Mesenchymal stem cell (in vitro differentiated cells and primary cell): ENCODE measurements at regions not wholly inside any gene's neighbourhood (a gene's known extent, or its start where the extent isn't known, plus 50 kb on each side); places are given as distances from the start of the nearest gene placed in this dataset.
"Not testable (repeated sequence)": the region's sequence is repeated elsewhere in the genome, so short reads cannot be mapped to it uniquely, and the experiment has no call there.

Source experiments
- DNase-seq: peaks from one replicate; pipeline ENCODE4 v3.0.0-alpha.2; 2013
- H2AFZ ChIP-seq: one replicate; pipeline ENCODE4 v1.6.1; 2013; ENCODE audit warnings: low read depth, mild to moderate bottlenecking, control low read depth, inconsistent platforms, low read length, moderate library complexity
- H2AK5ac ChIP-seq: 2 replicates; pipeline ENCODE4 v1.6.1; 2013; ENCODE audit warnings: low read length, moderate library complexity, mild to moderate bottlenecking, inconsistent platforms; ENCODE audit not compliant: severe bottlenecking
- H2BK120ac ChIP-seq: one replicate; pipeline ENCODE4 v1.6.1; 2013; ENCODE audit warnings: low read depth, mild to moderate bottlenecking, inconsistent platforms, low read length, moderate library complexity
- H2BK12ac ChIP-seq, 2 experiments: one replicate each; pipeline ENCODE4 v1.6.1; 2013; ENCODE audit warnings: inconsistent platforms in 2 of 2, low read length in 2 of 2, mild to moderate bottlenecking in 2 of 2, moderate library complexity in 2 of 2, control low read depth in 1 of 2
- H2BK15ac ChIP-seq: one replicate; pipeline ENCODE4 v1.6.1; 2013; ENCODE audit warnings: mild to moderate bottlenecking, low read depth, inconsistent platforms; ENCODE audit not compliant: poor library complexity, severe bottlenecking
- H2BK5ac ChIP-seq: 2 replicates; pipeline ENCODE4 v1.6.1; 2013; ENCODE audit warnings: low read depth, mild to moderate bottlenecking, low read length, control low read depth, inconsistent platforms; ENCODE audit not compliant: poor library complexity, severe bottlenecking
- H3K14ac ChIP-seq, 2 experiments: one replicate each; pipeline ENCODE4 v1.6.1; 2013; ENCODE audit warnings: inconsistent platforms in 2 of 2, low read length in 2 of 2, control low read depth in 1 of 2, mild to moderate bottlenecking in 1 of 2, moderate library complexity in 1 of 2
- H3K18ac ChIP-seq, 2 experiments: one replicate each; pipeline ENCODE4 v1.6.1; 2013; ENCODE audit warnings: inconsistent platforms in 2 of 2, low read length in 2 of 2, control low read depth in 1 of 2, low read depth in 1 of 2, mild to moderate bottlenecking in 1 of 2
- H3K23ac ChIP-seq, 2 experiments: one replicate each; pipeline ENCODE4 v1.6.1; 2013; ENCODE audit warnings: inconsistent platforms in 2 of 2, low read length in 2 of 2, mild to moderate bottlenecking in 2 of 2, moderate library complexity in 2 of 2, control low read depth in 1 of 2
- H3K27ac ChIP-seq: 2 replicates; pipeline ENCODE4 v1.5.1; 2013; ENCODE audit warnings: mild to moderate bottlenecking, moderate library complexity, low read length, control low read depth, inconsistent platforms; ENCODE audit not compliant: poor library complexity, severe bottlenecking
- H3K27me3 ChIP-seq, 2 experiments: 2 replicates each; pipeline versions ENCODE4 v1.6.1 to v1.7.0; 2013; ENCODE audit warnings: low read length in 2 of 2, mild to moderate bottlenecking in 2 of 2, moderate library complexity in 2 of 2, control low read depth in 1 of 2, inconsistent platforms in 1 of 2; ENCODE audit not compliant: control insufficient read depth in 1 of 2, insufficient read depth in 1 of 2
- H3K36me3 ChIP-seq, 2 experiments: 2 replicates each; pipeline versions ENCODE4 v1.6.1 to v1.7.0; 2013; ENCODE audit warnings: low read length in 2 of 2, control low read depth in 1 of 2, inconsistent platforms in 1 of 2, low read depth in 1 of 2, mild to moderate bottlenecking in 1 of 2; ENCODE audit not compliant: insufficient read depth in 2 of 2, control insufficient read depth in 1 of 2
- H3K4ac ChIP-seq, 2 experiments: one replicate each; pipeline ENCODE4 v1.6.1; 2013; ENCODE audit warnings: inconsistent platforms in 2 of 2, low read length in 2 of 2, mild to moderate bottlenecking in 2 of 2, moderate library complexity in 2 of 2, control low read depth in 1 of 2, low read depth in 1 of 2
- H3K4me1 ChIP-seq: 2 replicates; pipeline ENCODE4 v1.6.1; 2013; ENCODE audit warnings: low read depth, low read length, control low read depth; ENCODE audit not compliant: control insufficient read depth, insufficient read depth
- H3K4me2 ChIP-seq: 2 replicates; pipeline ENCODE4 v1.6.1; 2013; ENCODE audit warnings: low read length, mild to moderate bottlenecking, inconsistent platforms; ENCODE audit not compliant: poor library complexity, severe bottlenecking
- H3K4me3 ChIP-seq, 2 experiments: 2 replicates each; pipeline versions ENCODE4 v1.5.1 to v1.7.0; 2013; ENCODE audit warnings: low read length in 2 of 2, mild to moderate bottlenecking in 2 of 2, control low read depth in 1 of 2, low read depth in 1 of 2; ENCODE audit not compliant: insufficient read depth in 1 of 2
- H3K79me1 ChIP-seq: replicated peaks from 2 replicates; pipeline ENCODE4 v1.6.1; 2013; ENCODE audit warnings: mild to moderate bottlenecking, control low read depth, low read length, inconsistent platforms; ENCODE audit not compliant: poor library complexity, severe bottlenecking
- H3K9ac ChIP-seq: 2 replicates; pipeline ENCODE4 v1.7.0; 2013; ENCODE audit warnings: mild to moderate bottlenecking, low read length, moderate library complexity
- H3K9me3 ChIP-seq: 2 replicates; pipeline ENCODE4 v1.7.0; 2013; ENCODE audit warnings: mild to moderate bottlenecking, low read length; ENCODE audit not compliant: control insufficient read depth
- H4K8ac ChIP-seq: one replicate; pipeline ENCODE4 v1.6.1; 2013; ENCODE audit warnings: inconsistent platforms, mild to moderate bottlenecking, low read length, moderate library complexity
- H4K91ac ChIP-seq: one replicate; pipeline ENCODE4 v1.6.1; 2013; ENCODE audit warnings: mild to moderate bottlenecking, low read length, inconsistent platforms
- WGBS: methylation state at CpG from one replicate; pipeline ENCODE4 v1.1.7; 2013; ENCODE audit warnings: mixed read lengths; 5-methylcytosine and 5-hydroxymethylcytosine counted together

GRCh38 chrX:63581906-63582305 is 203.1 kb downstream of the ARHGEF9 start:
- Histone ChIP-seq H3K9me3 (no peaks in the 10 kb centered on the region), H2BK5ac (no peak overlapping the region), H3K4me2 (no peak overlapping the region), H2AK5ac (no peak overlapping the region), H3K4me3 (no peak overlapping the region), H2BK120ac (no peak overlapping the region), H4K8ac (no peak overlapping the region), H3K18ac (no peak overlapping the region), H2AFZ (no peak overlapping the region), H2BK12ac (no peak overlapping the region), H3K36me3 (no peaks in the 10 kb centered on the region), H3K27me3 (no peaks in the 10 kb centered on the region), H3K14ac (no peak overlapping the region), H3K4ac (no peak overlapping the region), H2BK15ac (no peak overlapping the region), H3K27ac (no peak overlapping the region), H4K91ac (no peak overlapping the region), H3K23ac (no peak overlapping the region), H3K4me1 (no peaks in the 10 kb centered on the region), H3K9ac (no peak overlapping the region), H3K79me1 (no peaks in the 10 kb centered on the region)
- 80% methylated on average over 1 of the region's 1 CpG for WGBS
- DNase-seq = no peak

DNA sequence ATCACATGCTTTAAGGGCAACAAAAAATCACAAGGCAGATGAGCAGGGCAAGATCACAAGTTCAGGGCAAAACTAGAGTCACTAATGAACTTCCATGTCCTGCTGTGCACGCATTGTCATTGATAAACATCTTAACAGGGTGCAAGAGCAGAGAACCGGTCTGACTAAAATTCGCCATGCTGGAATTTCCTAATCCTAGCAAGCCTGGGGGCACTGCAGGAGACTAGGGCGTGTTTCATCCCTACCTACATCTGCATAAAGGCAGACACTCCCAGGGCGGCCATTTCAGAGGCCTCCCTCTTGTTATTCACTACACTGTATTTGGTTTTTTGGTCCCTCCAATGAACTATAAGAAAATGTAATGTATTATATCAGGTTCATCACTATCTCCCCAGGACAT is 203.6 kb downstream of the ARHGEF9 start:
- H3K18ac ChIP-seq = no peak overlapping the region
- H4K91ac ChIP-seq = no peak overlapping the region
- no peak for DNase-seq
- H3K79me1 ChIP-seq = no peaks in the 10 kb centered on the region
- H3K4me1 ChIP-seq = no peaks in the 10 kb centered on the region
- no peaks in the 10 kb centered on the region for H3K9me3 ChIP-seq
- H3K4me2 ChIP-seq = no peak overlapping the region
- H4K8ac ChIP-seq = no peak overlapping the region
- H3K4me3 ChIP-seq = no peak overlapping the region
- H2AK5ac ChIP-seq = no peak overlapping the region
- no peak overlapping the region for H3K4ac ChIP-seq
- H3K27ac ChIP-seq = no peak overlapping the region
- WGBS = 57% methylated on average over 5 of the region's 5 CpGs
- H2BK15ac ChIP-seq = no peak overlapping the region
- no peak overlapping the region for H3K9ac ChIP-seq
- no peaks in the 10 kb centered on the region for H3K27me3 ChIP-seq
- H3K23ac ChIP-seq = no peak overlapping the region
- no peak overlapping the region for H2BK5ac ChIP-seq
- H2AFZ ChIP-seq = no peak overlapping the region
- H3K14ac ChIP-seq = no peak overlapping the region
- H2BK120ac ChIP-seq = no peak overlapping the region
- H3K36me3 ChIP-seq = no peaks in the 10 kb centered on the region
- H2BK12ac ChIP-seq = no peak overlapping the region

- WGBS = 85% methylated on average over 1 of the region's 1 CpG
- no peak overlapping the region for H2BK5ac ChIP-seq
- no peak overlapping the region for H3K23ac ChIP-seq
- no peak overlapping the region for H2BK12ac ChIP-seq
- H3K18ac ChIP-seq = no peak overlapping the region
- no peaks in the 10 kb centered on the region for H3K27me3 ChIP-seq
- no peak overlapping the region for H3K9ac ChIP-seq
- H4K8ac ChIP-seq = no peak overlapping the region
- no peak overlapping the region for H2BK15ac ChIP-seq
- H3K4ac ChIP-seq = no peak overlapping the region
- no peak overlapping the region for H2AK5ac ChIP-seq
- no peaks in the 10 kb centered on the region for H3K79me1 ChIP-seq
- peaks cover 4% of the 10 kb centered on the region for H3K9me3 ChIP-seq
- H3K4me3 ChIP-seq = no peak overlapping the region
- H2AFZ ChIP-seq = no peak overlapping the region
- no peak overlapping the region for H4K91ac ChIP-seq
- H3K36me3 ChIP-seq = no peaks in the 10 kb centered on the region
- no peaks in the 10 kb centered on the region for H3K4me1 ChIP-seq
- DNase-seq = no peak
- H2BK120ac ChIP-seq = no peak overlapping the region
- H3K27ac ChIP-seq = no peak overlapping the region
- no peak overlapping the region for H3K4me2 ChIP-seq
- H3K14ac ChIP-seq = no peak overlapping the region
These were observed 208.5 kb downstream of the ARHGEF9 start for GRCh38 chrX:63576533-63576932.

GRCh38 chrX:63575700-63576099 is 209.3 kb downstream of the ARHGEF9 start:
- not testable (repeated sequence) for H4K8ac ChIP-seq

More at GRCh38 chrX:63575700-63576099, 209.3 kb downstream of the ARHGEF9 start:
- H3K18ac ChIP-seq, H3K27ac ChIP-seq, H2BK15ac ChIP-seq, H2BK12ac ChIP-seq, H2BK5ac ChIP-seq, H3K9ac ChIP-seq, H3K4me2 ChIP-seq, H2AK5ac ChIP-seq, H3K4me3 ChIP-seq, H3K23ac ChIP-seq, H3K14ac ChIP-seq, H3K4me1 ChIP-seq, H3K79me1 ChIP-seq, DNase-seq, H2BK120ac ChIP-seq, H3K36me3 ChIP-seq, H3K9me3 ChIP-seq, H3K27me3 ChIP-seq, H2AFZ ChIP-seq, H3K4ac ChIP-seq, H4K91ac ChIP-seq: not testable (repeated sequence)
- no CpG with 5 or more reads among the region's 3 CpGs for WGBS
